NT2/D1 (cell line): ENCODE measurements at regions not wholly inside any gene's neighbourhood (a gene's known extent, or its start where the extent isn't known, plus 50 kb on each side); places are given as distances from the start of the nearest gene placed in this dataset.

ENCODE experiments used
- DNase-seq: peaks from one replicate; pipeline ENCODE4 v3.0.0-alpha.2; 2011; ENCODE audit warnings: low read depth, low spot score
- H3K27me3 ChIP-seq: 2 replicates; pipeline ENCODE4 v1.6.0; 2011; ENCODE audit warnings: mild to moderate bottlenecking; ENCODE audit not compliant: insufficient read length, insufficient read depth
- H3K36me3 ChIP-seq: 2 replicates; pipeline ENCODE4 v1.6.1; 2011; ENCODE audit warnings: mild to moderate bottlenecking, low read length, mixed read lengths; ENCODE audit not compliant: insufficient read depth, insufficient read length
- H3K4me1 ChIP-seq: 2 replicates; pipeline ENCODE4 v1.5.1; 2011; ENCODE audit not compliant: insufficient read depth, insufficient read length
- H3K4me3 ChIP-seq: 2 replicates; pipeline ENCODE4 v1.5.1; 2011; ENCODE audit warnings: low read depth; ENCODE audit not compliant: insufficient read length
- H3K9ac ChIP-seq: 2 replicates; pipeline ENCODE4 v1.6.0; 2011; ENCODE audit warnings: low read depth; ENCODE audit not compliant: insufficient read length
- H3K9me3 ChIP-seq: 2 replicates; pipeline ENCODE4 v1.5.1; 2011; ENCODE audit warnings: mild to moderate bottlenecking, low read length; ENCODE audit not compliant: insufficient read depth
- SUZ12 ChIP-seq: IDR thresholded peaks from 2 replicates; pipeline ENCODE4 v1.6.1; 2011; ENCODE audit not compliant: insufficient read length, insufficient read depth; ENCODE audit errors: extremely low read depth
- YY1 ChIP-seq: IDR thresholded peaks from 2 replicates; pipeline ENCODE4 v1.6.1; 2011; ENCODE audit not compliant: insufficient read length, insufficient read depth
- ZNF274 ChIP-seq: IDR thresholded peaks from 2 replicates; pipeline ENCODE4 v1.6.1; 2011; ENCODE audit warnings: mild to moderate bottlenecking, low read depth, low read length

DNA sequence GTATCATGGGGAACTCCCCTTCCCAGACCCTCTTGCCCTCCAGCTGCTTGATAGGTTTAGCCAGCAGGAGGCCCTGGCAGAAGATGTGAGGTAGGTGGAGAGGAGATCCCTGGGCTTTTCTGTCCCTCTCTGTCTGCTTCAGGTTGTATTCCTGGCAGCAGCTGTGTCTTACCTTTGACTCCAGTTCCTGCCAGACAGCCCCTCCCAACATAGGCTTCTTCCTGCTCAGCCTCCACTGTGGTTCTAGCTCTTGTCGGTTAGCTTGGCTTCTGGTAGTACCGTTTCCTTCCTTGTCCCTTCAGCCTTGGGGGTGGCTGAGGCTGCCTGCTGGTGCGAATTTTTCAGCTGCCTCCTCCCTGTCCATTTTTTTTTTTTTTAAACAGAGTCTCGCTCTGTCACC lies 215.7 kb upstream of the CRY1 start:
- no peak for TF ChIP-seq ZNF274
- no peak for TF ChIP-seq SUZ12
- Histone ChIP-seq H3K4me1 (no peaks in the 10 kb centered on the region), H3K9me3 (no peaks in the 10 kb centered on the region), H3K4me3 (no peak overlapping the region), H3K27me3 (no peaks in the 10 kb centered on the region), H3K36me3 (no peaks in the 10 kb centered on the region), H3K9ac (no peak overlapping the region)
- no peak for DNase-seq

GRCh38 chr12:107310621-107311020 lies 217.3 kb upstream of the CRY1 start:
- DNase-seq = no peak
- Histone ChIP-seq H3K9ac (no peak overlapping the region), H3K36me3 (no peaks in the 10 kb centered on the region), H3K4me3 (no peak overlapping the region), H3K9me3 (no peaks in the 10 kb centered on the region), H3K4me1 (no peaks in the 10 kb centered on the region), H3K27me3 (peaks cover 12% of the 10 kb centered on the region)
- TF ChIP-seq YY1 = no peak
- TF ChIP-seq SUZ12 = no peak
- no peak for TF ChIP-seq ZNF274

- Histone ChIP-seq H3K4me1 (no peaks in the 10 kb centered on the region), H3K36me3 (no peaks in the 10 kb centered on the region), H3K4me3 (no peak overlapping the region), H3K9me3 (no peaks in the 10 kb centered on the region), H3K27me3 (peaks cover 20% of the 10 kb centered on the region), H3K9ac (no peak overlapping the region)
- no peak for TF ChIP-seq SUZ12
- no peak for TF ChIP-seq YY1
- TF ChIP-seq ZNF274 = no peak
- no peak for DNase-seq
Observed at GRCh38 chr12:107311682-107312081, 218.3 kb upstream of the CRY1 start.

- peak; percentile 91 for DNase-seq
- no peaks in the 10 kb centered on the region for H3K9me3 ChIP-seq
- no peaks in the 10 kb centered on the region for H3K36me3 ChIP-seq
- H3K4me3 ChIP-seq = peak overlapping the region; percentile 76
- H3K9ac ChIP-seq = peak overlapping the region; percentile 81
- H3K27me3 ChIP-seq = peaks cover 70% of the 10 kb centered on the region
- H3K4me1 ChIP-seq = peaks cover 6% of the 10 kb centered on the region
- no peak for TF ChIP-seq SUZ12
- no peak for TF ChIP-seq YY1
- TF ChIP-seq ZNF274 = no peak
Observed at GRCh38 chr12:107317751-107318555, 224.6 kb upstream of the CRY1 start.

DNA sequence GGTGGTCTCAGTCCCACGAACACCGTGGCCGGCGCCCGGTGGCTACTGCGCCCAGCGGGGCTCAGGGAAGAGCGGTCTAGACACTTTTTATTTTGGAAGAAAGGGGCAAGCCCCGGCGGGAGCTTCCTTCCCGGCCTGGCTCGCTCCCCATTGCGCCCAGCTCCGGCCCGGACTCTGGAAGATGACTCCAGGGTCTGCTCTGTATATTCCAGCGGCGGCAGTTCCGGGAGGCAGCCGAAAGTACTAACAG lies 225.1 kb upstream of the CRY1 start:
- no peak for DNase-seq
- Histone ChIP-seq H3K27me3 (peaks cover 75% of the 10 kb centered on the region), H3K9me3 (no peaks in the 10 kb centered on the region), H3K36me3 (no peaks in the 10 kb centered on the region), H3K4me1 (peaks cover 6% of the 10 kb centered on the region), H3K9ac (peak overlapping the region; percentile 81), H3K4me3 (peak overlapping the region; percentile 76)
- no peak for TF ChIP-seq ZNF274
- TF ChIP-seq YY1 = no peak
- no peak for TF ChIP-seq SUZ12

- no peaks in the 10 kb centered on the region for H3K9me3 ChIP-seq
- no peak for TF ChIP-seq ZNF274
- peak; percentile 96 for TF ChIP-seq SUZ12
- H3K9ac ChIP-seq = peak overlapping the region; percentile 81
- peak overlapping the region; percentile 76 for H3K4me3 ChIP-seq
- DNase-seq = no peak
- H3K4me1 ChIP-seq = peaks cover 6% of the 10 kb centered on the region
- H3K36me3 ChIP-seq = no peaks in the 10 kb centered on the region
- H3K27me3 ChIP-seq = peaks cover 80% of the 10 kb centered on the region
Observed at GRCh38 chr12:107318806-107319532, 225.6 kb upstream of the CRY1 start.

- Histone ChIP-seq H3K36me3 (no peaks in the 10 kb centered on the region), H3K4me3 (peak overlapping the region; percentile 76), H3K4me1 (peaks cover 6% of the 10 kb centered on the region), H3K9me3 (no peaks in the 10 kb centered on the region), H3K9ac (peak overlapping the region; percentile 81), H3K27me3 (peaks cover 78% of the 10 kb centered on the region)
- TF ChIP-seq ZNF274 (no peak), SUZ12 (peak; percentile 50)
- DNase-seq = no peak
Observed at GRCh38 chr12:107319533-107320032, 226.2 kb upstream of the CRY1 start.
